HG02840 (cell line): ENCODE measurements at regions not wholly inside any gene's neighbourhood (a gene's known extent, or its start where the extent isn't known, plus 50 kb on each side); places are given as distances from the start of the nearest gene placed in this dataset.
"Not testable (repeated sequence)": the region's sequence is repeated elsewhere in the genome, so short reads cannot be mapped to it uniquely, and the experiment has no call there.

Source experiments
- ATAC-seq: cut with Tn5 transposase; IDR thresholded peaks from one replicate; pipeline ENCODE4 v1.9.1; 2021; ENCODE audit warnings: mild to moderate bottlenecking, moderate library complexity, moderate number of reproducible peaks; ENCODE audit not compliant: unreplicated experiment, low FRiP score

- ATAC-seq, result no peak
Observed at GRCh38 chr4:177789610-177790009, 347.4 kb upstream of the AGA start.

GRCh38 chr4:177791188-177791587 is 349.0 kb upstream of the AGA start:
- no peak for ATAC-seq

- ATAC-seq, result no peak
Observed at GRCh38 chr4:177796841-177797240, 354.6 kb upstream of the AGA start.

GRCh38 chr4:177798161-177798560 is 355.9 kb upstream of the AGA start:
- no peak for ATAC-seq

- no peak for ATAC-seq
Observed at GRCh38 chr4:177802162-177802561, 359.9 kb upstream of the AGA start.

- ATAC-seq, result no peak
Observed at GRCh38 chr4:177802661-177803060, 360.4 kb upstream of the AGA start.

GRCh38 chr4:177803151-177803550 is 360.9 kb upstream of the AGA start:
- ATAC-seq, result no peak

GRCh38 chr4:177809791-177810190 is 367.6 kb upstream of the AGA start:
- ATAC-seq, result no peak

GRCh38 chr4:177810220-177810619 is 368.0 kb upstream of the AGA start:
- no peak for ATAC-seq

GRCh38 chr4:177818392-177818791 is 376.2 kb upstream of the AGA start:
- not testable (repeated sequence) for ATAC-seq

- no peak for ATAC-seq
Observed at GRCh38 chr4:177826973-177827372, 384.7 kb upstream of the AGA start.

- ATAC-seq, result no peak
Observed at GRCh38 chr4:177841258-177841657, 399.0 kb upstream of the AGA start.

GRCh38 chr4:177853229-177853628 is 411.0 kb upstream of the AGA start:
- no peak for ATAC-seq

GRCh38 chr4:177855507-177856197 is 413.4 kb upstream of the AGA start:
- no peak for ATAC-seq

GRCh38 chr4:177860171-177860570 is 417.9 kb upstream of the AGA start:
- ATAC-seq, result no peak

- no peak for ATAC-seq
Observed at GRCh38 chr4:177861551-177862094, 419.4 kb upstream of the AGA start.

GRCh38 chr4:177862541-177863176 is 420.4 kb upstream of the AGA start:
- ATAC-seq, result no peak

GRCh38 chr4:177879851-177880250 is 437.6 kb upstream of the AGA start:
- no peak for ATAC-seq

GRCh38 chr4:177895136-177895535 is 452.9 kb upstream of the AGA start:
- ATAC-seq, result no peak

- ATAC-seq, result no peak
Observed at GRCh38 chr4:177901786-177902185, 459.5 kb upstream of the AGA start.

GRCh38 chr4:177902386-177902785 is 460.1 kb upstream of the AGA start:
- ATAC-seq, result no peak
